Neuronal stem cell (in vitro differentiated cells): ENCODE measurements at regions not wholly inside any gene's neighbourhood (a gene's known extent, or its start where the extent isn't known, plus 50 kb on each side); places are given as distances from the start of the nearest gene placed in this dataset.

Experiments
- DNase-seq: peaks from one replicate; pipeline ENCODE4 v3.0.0-alpha.2; 2013; ENCODE audit warnings: low spot score
- H2AFZ ChIP-seq: one replicate; pipeline ENCODE4 v1.6.1; 2013; ENCODE audit warnings: mild to moderate bottlenecking, low read length, inconsistent platforms
- H2AK5ac ChIP-seq: 2 replicates; pipeline ENCODE4 v1.6.1; 2013; ENCODE audit warnings: low read depth, mild to moderate bottlenecking, inconsistent platforms, low read length, moderate library complexity, mixed read lengths
- H2BK120ac ChIP-seq: 2 replicates; pipeline ENCODE4 v1.6.1; 2013; ENCODE audit warnings: low read depth, mild to moderate bottlenecking, inconsistent platforms, low read length, moderate library complexity, mixed read lengths
- H2BK12ac ChIP-seq: one replicate; pipeline ENCODE4 v1.6.1; 2013; ENCODE audit warnings: low read length, inconsistent platforms
- H2BK15ac ChIP-seq: 2 replicates; pipeline ENCODE4 v1.6.1; 2013; ENCODE audit warnings: mild to moderate bottlenecking, low read length, inconsistent platforms, mixed read lengths
- H2BK5ac ChIP-seq: one replicate; pipeline ENCODE4 v1.6.1; 2013; ENCODE audit warnings: inconsistent platforms, mild to moderate bottlenecking, low read length, moderate library complexity
- H3K14ac ChIP-seq: one replicate; pipeline ENCODE4 v1.6.1; 2013; ENCODE audit warnings: low read length, inconsistent platforms
- H3K18ac ChIP-seq: 2 replicates; pipeline ENCODE4 v1.6.1; 2013; ENCODE audit warnings: low read length, inconsistent platforms
- H3K23ac ChIP-seq: 2 replicates; pipeline ENCODE4 v1.6.1; 2013; ENCODE audit warnings: low read depth, mild to moderate bottlenecking, mixed read lengths, low read length, inconsistent platforms; ENCODE audit not compliant: poor library complexity
- H3K27ac ChIP-seq: replicated peaks from 3 replicates; pipeline ENCODE4 v1.5.1; 2013; ENCODE audit warnings: low read length, inconsistent platforms
- H3K27me3 ChIP-seq, 3 experiments: 2 replicates each; pipeline ENCODE4 v1.6.1; 2013; ENCODE audit warnings: low read length in 3 of 3, mild to moderate bottlenecking in 2 of 3, inconsistent platforms in 1 of 3, low read depth in 1 of 3, mixed read lengths in 1 of 3, moderate library complexity in 1 of 3; ENCODE audit not compliant: control insufficient read depth in 3 of 3, insufficient read depth in 3 of 3
- H3K36me3 ChIP-seq, 2 donors: replicated peaks in 1 of 2; 2 replicates each; pipeline ENCODE4 v1.6.1; 2013; ENCODE audit warnings: low read length in 2 of 2; ENCODE audit not compliant: control insufficient read depth in 2 of 2, insufficient read depth in 2 of 2
- H3K4ac ChIP-seq: 2 replicates; pipeline ENCODE4 v1.6.1; 2013; ENCODE audit warnings: inconsistent platforms, mild to moderate bottlenecking, low read length, moderate library complexity
- H3K4me1 ChIP-seq, 2 donors: 1 replicate in 1 of 2; 2 replicates in 1 of 2; pipeline ENCODE4 v1.6.1; 2013; ENCODE audit warnings: low read length in 2 of 2, low read depth in 1 of 2; ENCODE audit not compliant: control insufficient read depth in 2 of 2, insufficient read depth in 1 of 2
- H3K4me2 ChIP-seq: one replicate; pipeline ENCODE4 v1.6.1; 2013; ENCODE audit warnings: mild to moderate bottlenecking, low read length, inconsistent platforms; ENCODE audit not compliant: insufficient read depth, poor library complexity, severe bottlenecking
- H3K4me3 ChIP-seq, 2 donors: 2 replicates each; pipeline ENCODE4 v1.5.1; 2013; ENCODE audit warnings: low read length in 2 of 2, mild to moderate bottlenecking in 2 of 2, inconsistent platforms in 1 of 2, moderate library complexity in 1 of 2
- H3K79me1 ChIP-seq: one replicate; pipeline ENCODE4 v1.6.1; 2013; ENCODE audit warnings: low read depth, mild to moderate bottlenecking, inconsistent platforms, low read length, moderate library complexity
- H3K9ac ChIP-seq: one replicate; pipeline ENCODE4 v1.6.1; 2013; ENCODE audit warnings: mild to moderate bottlenecking, low read depth, low read length, inconsistent platforms; ENCODE audit not compliant: poor library complexity
- H3K9me3 ChIP-seq, 2 donors: replicated peaks in 1 of 2; 2 replicates each; pipeline versions ENCODE3 to v1.6.1; 2013; ENCODE audit warnings: low read length in 2 of 2, mild to moderate bottlenecking in 2 of 2, inconsistent platforms in 1 of 2, low read depth in 1 of 2, mixed read lengths in 1 of 2, moderate library complexity in 1 of 2; ENCODE audit not compliant: control insufficient read depth in 2 of 2, insufficient read depth in 1 of 2
- H4K8ac ChIP-seq: one replicate; pipeline ENCODE4 v1.6.1; 2013; ENCODE audit warnings: low read depth, mild to moderate bottlenecking, inconsistent platforms, low read length, moderate library complexity
- H4K91ac ChIP-seq: one replicate; pipeline ENCODE4 v1.6.1; 2013; ENCODE audit warnings: low read length, low read depth, mild to moderate bottlenecking, inconsistent platforms; ENCODE audit not compliant: poor library complexity
- WGBS, 2 donors: extraction: QIAGEN DNeasy Blood & Tissue Kit; methylation state at CpG; one replicate each; pipeline ENCODE4 v1.1.7; 2013; ENCODE audit warnings: missing lambda C conversion rate in 2 of 2, mixed read lengths in 1 of 2; ENCODE audit not compliant: insufficient read length in 2 of 2, insufficient replicate concordance in 1 of 2; ENCODE audit errors: extremely low coverage in 2 of 2; 5-methylcytosine and 5-hydroxymethylcytosine counted together

- no peak overlapping the region for H3K27ac ChIP-seq
- H3K23ac ChIP-seq = no peak overlapping the region
- H3K27me3 ChIP-seq = no peaks in the 10 kb centered on the region
- no peak overlapping the region for H2BK12ac ChIP-seq
- no peak overlapping the region for H3K4me2 ChIP-seq
- H2AK5ac ChIP-seq = no peak overlapping the region
- H3K4me3 ChIP-seq = no peak overlapping the region
- no peaks in the 10 kb centered on the region for H3K79me1 ChIP-seq
- H3K14ac ChIP-seq = no peak overlapping the region
- no peak overlapping the region for H2BK5ac ChIP-seq
- WGBS, 2 donors = no CpG with 5 or more reads among the region's 3 CpGs
- no peak overlapping the region for H4K91ac ChIP-seq
- H3K4ac ChIP-seq = no peak overlapping the region
- DNase-seq = no peak
- H4K8ac ChIP-seq = no peak overlapping the region
- no peak overlapping the region for H2BK120ac ChIP-seq
- H3K18ac ChIP-seq = no peak overlapping the region
- no peak overlapping the region for H2AFZ ChIP-seq
- H3K9ac ChIP-seq = no peak overlapping the region
- H3K36me3 ChIP-seq = no peaks in the 10 kb centered on the region
- H3K9me3 ChIP-seq = peaks cover 0 to 18% of the 10 kb centered on the region in 2 donors
- no peaks in the 10 kb centered on the region for H3K4me1 ChIP-seq
- H2BK15ac ChIP-seq = no peak overlapping the region
Observed at GRCh38 chr16:35692824-35693223, 2233.4 kb downstream of the TP53TG3F start.

- no peak overlapping the region for H2AFZ ChIP-seq
- H3K4me2 ChIP-seq = no peak overlapping the region
- H3K4ac ChIP-seq = no peak overlapping the region
- no peaks in the 10 kb centered on the region for H3K79me1 ChIP-seq
- H4K91ac ChIP-seq = no peak overlapping the region
- no peak overlapping the region for H2BK15ac ChIP-seq
- H3K4me3 ChIP-seq = no peak overlapping the region
- no peak overlapping the region for H3K9ac ChIP-seq
- no peak overlapping the region for H4K8ac ChIP-seq
- no peaks in the 10 kb centered on the region for H3K27me3 ChIP-seq
- no peak overlapping the region for H3K18ac ChIP-seq
- peaks cover 0 to 11% of the 10 kb centered on the region in 2 donors for H3K9me3 ChIP-seq
- no peak overlapping the region for H2AK5ac ChIP-seq
- no peak overlapping the region for H2BK12ac ChIP-seq
- no peak overlapping the region for H2BK120ac ChIP-seq
- H3K4me1 ChIP-seq = no peaks in the 10 kb centered on the region
- WGBS, 2 donors = no CpG with 5 or more reads among the region's 2 CpGs
- H3K14ac ChIP-seq = no peak overlapping the region
- H3K36me3 ChIP-seq = no peaks in the 10 kb centered on the region
- H3K23ac ChIP-seq = no peak overlapping the region
- no peak overlapping the region for H2BK5ac ChIP-seq
- DNase-seq = no peak
- no peak overlapping the region for H3K27ac ChIP-seq
Observed at GRCh38 chr16:35706901-35707300, 2247.5 kb downstream of the TP53TG3F start.

- Histone ChIP-seq H3K79me1 (no peaks in the 10 kb centered on the region), H3K27ac (no peak overlapping the region), H2BK12ac (no peak overlapping the region), H4K91ac (no peak overlapping the region), H2BK120ac (no peak overlapping the region), H3K23ac (no peak overlapping the region), H3K14ac (no peak overlapping the region), H3K36me3 (no peaks in the 10 kb centered on the region), H3K4me1 (no peaks in the 10 kb centered on the region), H3K9me3 (peaks cover 0 to 19% of the 10 kb centered on the region in 2 donors), H2AFZ (no peak overlapping the region), H3K27me3 (no peaks in the 10 kb centered on the region), H4K8ac (no peak overlapping the region), H3K4ac (no peak overlapping the region), H3K18ac (no peak overlapping the region), H2BK15ac (no peak overlapping the region), H2AK5ac (no peak overlapping the region), H3K4me2 (no peak overlapping the region), H3K9ac (no peak overlapping the region), H2BK5ac (no peak overlapping the region), H3K4me3 (no peak overlapping the region)
- no CpG with 5 or more reads among the region's 6 CpGs for WGBS, 2 donors
- DNase-seq = no peak
Observed at GRCh38 chr16:35711435-35711834, 2252.0 kb downstream of the TP53TG3F start.

- no peaks in the 10 kb centered on the region for H3K36me3 ChIP-seq
- DNase-seq = no peak
- H2AFZ ChIP-seq = no peak overlapping the region
Observed at GRCh38 chr16:35711958-35712357, 2252.5 kb downstream of the TP53TG3F start.

More at GRCh38 chr16:35711958-35712357, 2252.5 kb downstream of the TP53TG3F start:
- H3K27me3 ChIP-seq = no peaks in the 10 kb centered on the region
- no peak overlapping the region for H3K4me3 ChIP-seq
- H3K9me3 ChIP-seq = peaks cover 0 to 19% of the 10 kb centered on the region in 2 donors
- no peak overlapping the region for H3K9ac ChIP-seq
- H2AK5ac ChIP-seq = no peak overlapping the region
- no peak overlapping the region for H3K4me2 ChIP-seq
- no peak overlapping the region for H2BK15ac ChIP-seq
- H3K23ac ChIP-seq = no peak overlapping the region
- no peak overlapping the region for H4K8ac ChIP-seq
- H3K27ac ChIP-seq = no peak overlapping the region
- no peak overlapping the region for H2BK120ac ChIP-seq
- H3K14ac ChIP-seq = no peak overlapping the region
- H2BK12ac ChIP-seq = no peak overlapping the region
- no peak overlapping the region for H3K18ac ChIP-seq
- H4K91ac ChIP-seq = no peak overlapping the region
- no peaks in the 10 kb centered on the region for H3K4me1 ChIP-seq
- H2BK5ac ChIP-seq = no peak overlapping the region
- H3K4ac ChIP-seq = no peak overlapping the region
- no CpG with 5 or more reads among the region's 5 CpGs for WGBS, 2 donors
- no peaks in the 10 kb centered on the region for H3K79me1 ChIP-seq
